ENCODE measurements at regions not wholly inside any gene's neighbourhood (a gene's known extent, or its start where the extent isn't known, plus 50 kb on each side); places are given as distances from the start of the nearest gene placed in this dataset.

GRCh38 chr20:50290112-50290511 is 99.5 kb downstream of the CEBPB start:
- DNase-seq (ENCODE audit: low spot score, unreplicated experiment), result no peak
- TF ChIP-seq, protein P1, sequence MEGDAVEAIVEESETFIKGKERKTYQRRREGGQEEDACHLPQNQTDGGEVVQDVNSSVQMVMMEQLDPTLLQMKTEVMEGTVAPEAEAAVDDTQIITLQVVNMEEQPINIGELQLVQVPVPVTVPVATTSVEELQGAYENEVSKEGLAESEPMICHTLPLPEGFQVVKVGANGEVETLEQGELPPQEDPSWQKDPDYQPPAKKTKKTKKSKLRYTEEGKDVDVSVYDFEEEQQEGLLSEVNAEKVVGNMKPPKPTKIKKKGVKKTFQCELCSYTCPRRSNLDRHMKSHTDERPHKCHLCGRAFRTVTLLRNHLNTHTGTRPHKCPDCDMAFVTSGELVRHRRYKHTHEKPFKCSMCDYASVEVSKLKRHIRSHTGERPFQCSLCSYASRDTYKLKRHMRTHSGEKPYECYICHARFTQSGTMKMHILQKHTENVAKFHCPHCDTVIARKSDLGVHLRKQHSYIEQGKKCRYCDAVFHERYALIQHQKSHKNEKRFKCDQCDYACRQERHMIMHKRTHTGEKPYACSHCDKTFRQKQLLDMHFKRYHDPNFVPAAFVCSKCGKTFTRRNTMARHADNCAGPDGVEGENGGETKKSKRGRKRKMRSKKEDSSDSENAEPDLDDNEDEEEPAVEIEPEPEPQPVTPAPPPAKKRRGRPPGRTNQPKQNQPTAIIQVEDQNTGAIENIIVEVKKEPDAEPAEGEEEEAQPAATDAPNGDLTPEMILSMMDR (IDR thresholded peaks at IDR 0.05; ENCODE audit: unreplicated experiment), result no peak
- Mint-ChIP-seq H3K9me3 (ENCODE audit: low read depth) (no peaks in the 10 kb centered on the region), H3K4me3 (ENCODE audit: low read depth) (no peak overlapping the region), H3K27ac (no peak overlapping the region), H3K4me1 (ENCODE audit: low read depth) (no peaks in the 10 kb centered on the region), H3K27me3 (peaks cover 11% of the 10 kb centered on the region), H3K36me3 (ENCODE audit: insufficient read depth) (no peaks in the 10 kb centered on the region)

GRCh38 chr20:50290808-50291207 is 100.2 kb downstream of the CEBPB start:
- H3K27me3 Mint-ChIP-seq, result peaks cover 11% of the 10 kb centered on the region
- H3K4me1 Mint-ChIP-seq (ENCODE audit: low read depth), result no peaks in the 10 kb centered on the region
- DNase-seq (ENCODE audit: low spot score, unreplicated experiment), result no peak
- no peak overlapping the region for H3K4me3 Mint-ChIP-seq (ENCODE audit: low read depth)
- H3K36me3 Mint-ChIP-seq (ENCODE audit: insufficient read depth), result no peaks in the 10 kb centered on the region
- TF ChIP-seq, protein P1 (IDR thresholded peaks at IDR 0.05; ENCODE audit: unreplicated experiment), result no peak
- no peaks in the 10 kb centered on the region for H3K9me3 Mint-ChIP-seq (ENCODE audit: low read depth)
- H3K27ac Mint-ChIP-seq, result no peak overlapping the region

DNA sequence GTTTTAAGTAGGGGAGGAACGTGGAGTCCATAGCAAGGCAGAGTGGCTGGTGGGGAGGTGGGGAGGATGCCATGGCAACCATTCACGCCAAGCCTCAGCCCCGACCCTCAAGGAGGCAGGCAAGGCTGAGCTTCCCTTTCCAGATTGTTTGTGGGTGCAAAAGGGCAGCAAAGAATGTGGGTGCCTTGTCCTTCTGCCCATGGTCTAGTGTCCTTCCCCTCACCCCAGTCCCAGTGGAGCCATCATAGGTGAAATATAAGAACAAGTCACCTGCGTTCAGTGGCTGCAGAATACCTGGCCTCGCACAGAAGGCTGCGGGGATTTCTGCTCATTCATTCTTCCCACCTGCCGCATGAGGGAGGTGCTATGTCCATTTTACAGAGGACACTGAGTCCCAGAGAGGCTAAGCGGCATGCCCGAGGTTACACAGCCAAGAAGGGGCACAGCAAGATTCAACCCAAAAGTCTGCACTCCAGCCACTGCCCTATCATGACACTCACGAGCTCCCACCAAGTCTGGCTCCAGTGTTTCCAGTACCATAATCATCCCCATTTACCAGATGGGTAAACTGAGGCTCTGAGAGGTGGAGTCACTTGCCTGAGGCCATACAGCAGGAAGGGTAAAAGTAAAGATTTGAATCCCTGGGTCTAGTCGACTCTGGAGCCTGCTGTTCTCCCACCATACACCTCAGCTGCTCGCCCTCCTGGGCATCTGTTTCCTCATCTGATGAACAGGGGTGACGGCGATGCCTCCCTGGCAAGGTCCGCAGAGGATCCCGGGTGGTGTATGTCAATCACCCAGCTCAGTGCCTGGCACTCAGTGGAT is 100.8 kb downstream of the CEBPB start:
- DNase-seq (ENCODE audit: low spot score, unreplicated experiment), result no peak
- Mint-ChIP-seq H3K4me1 (ENCODE audit: low read depth) (no peaks in the 10 kb centered on the region), H3K36me3 (ENCODE audit: insufficient read depth) (no peaks in the 10 kb centered on the region), H3K27ac (no peak overlapping the region), H3K9me3 (ENCODE audit: low read depth) (no peaks in the 10 kb centered on the region), H3K4me3 (ENCODE audit: low read depth) (no peak overlapping the region), H3K27me3 (peaks cover 9% of the 10 kb centered on the region)
- TF ChIP-seq, protein P1 (IDR thresholded peaks at IDR 0.05; ENCODE audit: unreplicated experiment), result no peak

DNA sequence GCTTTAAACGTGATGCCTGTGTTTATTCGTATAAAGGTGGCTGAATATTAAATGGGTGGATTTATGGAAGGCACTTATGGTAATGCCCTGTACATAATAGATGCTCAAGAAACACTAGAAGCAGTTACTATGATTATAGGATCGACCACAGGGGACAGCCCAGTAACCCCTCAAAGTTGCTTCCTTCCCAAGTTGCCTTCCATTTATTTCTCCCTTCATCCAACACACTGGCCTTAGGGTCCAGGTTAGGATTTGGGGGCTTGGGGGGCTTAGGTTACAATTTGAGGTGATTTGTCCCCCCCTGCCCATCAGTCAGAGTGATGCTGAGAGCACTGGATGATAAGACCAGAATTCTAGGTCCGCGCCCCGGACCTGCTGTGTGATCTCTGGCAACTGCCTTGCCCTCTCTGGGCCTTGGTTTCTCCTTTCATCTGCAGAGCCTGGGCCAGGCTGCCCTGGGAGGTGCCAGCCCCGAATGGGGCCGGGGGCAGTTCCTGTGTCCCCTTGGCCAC is 101.5 kb downstream of the CEBPB start:
- Mint-ChIP-seq H3K27me3 (peaks cover 9% of the 10 kb centered on the region), H3K27ac (no peak overlapping the region), H3K36me3 (ENCODE audit: insufficient read depth) (no peaks in the 10 kb centered on the region), H3K4me3 (ENCODE audit: low read depth) (no peak overlapping the region), H3K9me3 (ENCODE audit: low read depth) (no peaks in the 10 kb centered on the region), H3K4me1 (ENCODE audit: low read depth) (no peaks in the 10 kb centered on the region)
- no peak for DNase-seq (ENCODE audit: low spot score, unreplicated experiment)
- TF ChIP-seq, protein P1 (IDR thresholded peaks at IDR 0.05; ENCODE audit: unreplicated experiment), result no peak

- DNase-seq (ENCODE audit: low spot score, unreplicated experiment), result no peak
- no peak overlapping the region for H3K4me3 Mint-ChIP-seq (ENCODE audit: low read depth)
- TF ChIP-seq, protein P1 (IDR thresholded peaks at IDR 0.05; ENCODE audit: unreplicated experiment), result no peak
- H3K27me3 Mint-ChIP-seq, result peaks cover 8% of the 10 kb centered on the region
- no peaks in the 10 kb centered on the region for H3K36me3 Mint-ChIP-seq (ENCODE audit: insufficient read depth)
- no peaks in the 10 kb centered on the region for H3K9me3 Mint-ChIP-seq (ENCODE audit: low read depth)
- H3K4me1 Mint-ChIP-seq (ENCODE audit: low read depth), result no peaks in the 10 kb centered on the region
- H3K27ac Mint-ChIP-seq, result no peak overlapping the region
Observed at GRCh38 chr20:50292591-50293283, 102.1 kb downstream of the CEBPB start.

Measured in progenitor cell of endocrine pancreas (in vitro differentiated cells).